ENCODE measurements at regions not wholly inside any gene's neighbourhood (a gene's known extent, or its start where the extent isn't known, plus 50 kb on each side); places are given as distances from the start of the nearest gene placed in this dataset.
A peak's percentile ranks its signal among the peaks of the same experiment; 100 is the strongest.

DNA sequence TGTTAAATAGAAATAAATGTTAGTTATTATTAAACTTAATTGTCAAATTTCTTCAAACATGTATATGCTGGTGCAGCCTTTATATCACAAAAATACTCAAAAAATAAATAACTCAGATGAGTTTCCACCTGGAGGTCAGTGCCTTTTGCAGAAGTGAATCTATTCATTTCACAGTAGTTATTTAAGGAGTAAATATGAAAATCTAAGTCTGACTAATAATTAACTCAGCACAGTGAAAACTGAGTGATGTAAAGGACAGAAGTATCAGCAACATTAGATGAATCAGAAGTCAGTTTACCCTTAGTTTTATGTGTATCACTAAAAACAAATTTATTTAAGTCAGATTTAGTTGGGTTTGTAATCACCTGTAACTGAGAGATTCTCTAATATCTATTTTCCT lies 2135.4 kb downstream of the MRPL39 start:
- no peaks in the 10 kb centered on the region for H3K9me2 ChIP-seq (replicated peaks; ENCODE audit: insufficient read depth, low read length)
- H3K79me2 ChIP-seq (ENCODE audit: low read length): no peaks in the 10 kb centered on the region
- H3K4me3 ChIP-seq (ENCODE audit: low read length): no peak overlapping the region
- H2AFZ ChIP-seq (ENCODE audit: low read length): no peak overlapping the region
- no peak overlapping the region for H3K9ac ChIP-seq (ENCODE audit: low read length)
- no peaks in the 10 kb centered on the region for H4K20me1 ChIP-seq (ENCODE audit: insufficient read depth, low read length)
- no peaks in the 10 kb centered on the region for H3K27me3 ChIP-seq (replicated peaks; ENCODE audit: insufficient read depth, low read length)
- no peak for TF ChIP-seq EZH2 (optimal IDR thresholded peaks at IDR 0.05; ENCODE audit: low read depth, low read length)
- TF ChIP-seq, protein P1, sequence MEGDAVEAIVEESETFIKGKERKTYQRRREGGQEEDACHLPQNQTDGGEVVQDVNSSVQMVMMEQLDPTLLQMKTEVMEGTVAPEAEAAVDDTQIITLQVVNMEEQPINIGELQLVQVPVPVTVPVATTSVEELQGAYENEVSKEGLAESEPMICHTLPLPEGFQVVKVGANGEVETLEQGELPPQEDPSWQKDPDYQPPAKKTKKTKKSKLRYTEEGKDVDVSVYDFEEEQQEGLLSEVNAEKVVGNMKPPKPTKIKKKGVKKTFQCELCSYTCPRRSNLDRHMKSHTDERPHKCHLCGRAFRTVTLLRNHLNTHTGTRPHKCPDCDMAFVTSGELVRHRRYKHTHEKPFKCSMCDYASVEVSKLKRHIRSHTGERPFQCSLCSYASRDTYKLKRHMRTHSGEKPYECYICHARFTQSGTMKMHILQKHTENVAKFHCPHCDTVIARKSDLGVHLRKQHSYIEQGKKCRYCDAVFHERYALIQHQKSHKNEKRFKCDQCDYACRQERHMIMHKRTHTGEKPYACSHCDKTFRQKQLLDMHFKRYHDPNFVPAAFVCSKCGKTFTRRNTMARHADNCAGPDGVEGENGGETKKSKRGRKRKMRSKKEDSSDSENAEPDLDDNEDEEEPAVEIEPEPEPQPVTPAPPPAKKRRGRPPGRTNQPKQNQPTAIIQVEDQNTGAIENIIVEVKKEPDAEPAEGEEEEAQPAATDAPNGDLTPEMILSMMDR (IDR thresholded peaks at IDR 0.05; ENCODE audit: low read length): no peak
- no peak for TF ChIP-seq EZH2phosphoT487 (IDR thresholded peaks at IDR 0.05; ENCODE audit: low read length)
- H3K36me3 ChIP-seq (replicated peaks; ENCODE audit: insufficient read depth, low read length): no peaks in the 10 kb centered on the region
- DNase-seq: no peak
- no peaks in the 10 kb centered on the region for H3K4me1 ChIP-seq (ENCODE audit: low read length)
- H3K9me3 ChIP-seq (replicated peaks; ENCODE audit: insufficient read depth, low read length): no peaks in the 10 kb centered on the region
- H3K4me2 ChIP-seq (ENCODE audit: low read depth, low read length): no peak overlapping the region
- no peaks in the 10 kb centered on the region for H3F3A ChIP-seq (ENCODE audit: insufficient read depth, low read length)
- H3K27ac ChIP-seq (ENCODE audit: low read length): no peak overlapping the region

DNA sequence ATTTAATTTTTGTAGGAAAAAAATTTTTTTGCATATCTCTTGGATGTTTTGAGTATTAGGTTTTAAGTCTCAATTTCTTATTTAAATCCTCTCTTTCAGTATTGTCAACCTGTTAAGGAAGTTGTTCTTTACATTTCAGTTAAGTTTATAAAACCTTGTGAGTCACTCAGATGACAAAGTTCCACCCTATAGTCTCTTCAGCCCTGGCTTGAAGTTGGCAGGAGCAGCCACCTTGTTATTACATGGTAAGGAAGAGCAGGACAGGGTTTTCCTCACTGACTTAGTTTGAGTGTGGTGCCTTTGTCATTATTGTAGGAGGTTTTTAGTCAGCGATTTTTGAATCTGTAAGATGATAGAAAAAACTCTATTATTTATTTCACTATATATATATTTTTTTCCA lies 2143.9 kb downstream of the MRPL39 start:
- no peaks in the 10 kb centered on the region for H3K36me3 ChIP-seq (replicated peaks; ENCODE audit: insufficient read depth, low read length)
- no peak for DNase-seq
- H3F3A ChIP-seq (ENCODE audit: insufficient read depth, low read length): no peaks in the 10 kb centered on the region
- no peaks in the 10 kb centered on the region for H3K9me2 ChIP-seq (replicated peaks; ENCODE audit: insufficient read depth, low read length)
- H3K27me3 ChIP-seq (replicated peaks; ENCODE audit: insufficient read depth, low read length): no peaks in the 10 kb centered on the region
- H3K9ac ChIP-seq (ENCODE audit: low read length): no peak overlapping the region
- no peak overlapping the region for H3K4me3 ChIP-seq (ENCODE audit: low read length)
- H3K79me2 ChIP-seq (ENCODE audit: low read length): no peaks in the 10 kb centered on the region
- TF ChIP-seq, protein P1 (IDR thresholded peaks at IDR 0.05; ENCODE audit: low read length): no peak
- TF ChIP-seq EZH2phosphoT487 (IDR thresholded peaks at IDR 0.05; ENCODE audit: low read length): no peak
- no peak for TF ChIP-seq EZH2 (optimal IDR thresholded peaks at IDR 0.05; ENCODE audit: low read depth, low read length)
- no peaks in the 10 kb centered on the region for H3K4me1 ChIP-seq (ENCODE audit: low read length)
- H3K27ac ChIP-seq (ENCODE audit: low read length): no peak overlapping the region
- H2AFZ ChIP-seq (ENCODE audit: low read length): no peak overlapping the region
- H3K9me3 ChIP-seq (replicated peaks; ENCODE audit: insufficient read depth, low read length): no peaks in the 10 kb centered on the region
- no peak overlapping the region for H3K4me2 ChIP-seq (ENCODE audit: low read depth, low read length)
- no peaks in the 10 kb centered on the region for H4K20me1 ChIP-seq (ENCODE audit: insufficient read depth, low read length)

DNA sequence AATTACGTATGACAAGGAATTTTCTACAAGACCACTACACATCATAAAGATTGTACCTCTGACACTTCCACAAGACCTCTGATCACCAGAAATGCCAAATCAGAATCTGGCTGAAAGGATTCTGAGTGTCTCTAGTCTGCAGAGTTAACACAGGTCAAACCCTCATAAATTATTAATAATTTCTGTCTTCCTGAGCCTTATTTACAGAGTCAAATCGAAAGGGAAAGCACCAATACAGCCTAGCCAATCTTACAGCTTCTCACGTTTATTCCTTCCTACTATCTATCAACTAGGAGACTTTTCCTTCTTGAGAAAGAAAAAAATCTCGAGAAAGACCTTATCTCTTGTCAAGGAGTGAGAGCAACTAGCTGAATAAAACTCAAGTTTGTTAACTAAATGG lies 2151.6 kb downstream of the MRPL39 start:
- Histone ChIP-seq H3K4me1 (ENCODE audit: low read length) (no peaks in the 10 kb centered on the region), H3F3A (ENCODE audit: insufficient read depth, low read length) (no peaks in the 10 kb centered on the region), H3K36me3 (replicated peaks; ENCODE audit: insufficient read depth, low read length) (no peaks in the 10 kb centered on the region), H3K4me2 (ENCODE audit: low read depth, low read length) (peak overlapping the region; percentile 32), H3K79me2 (ENCODE audit: low read length) (no peaks in the 10 kb centered on the region), H3K9ac (ENCODE audit: low read length) (no peak overlapping the region), H3K27ac (ENCODE audit: low read length) (no peak overlapping the region), H3K9me2 (replicated peaks; ENCODE audit: insufficient read depth, low read length) (no peaks in the 10 kb centered on the region), H3K27me3 (replicated peaks; ENCODE audit: insufficient read depth, low read length) (no peaks in the 10 kb centered on the region), H3K9me3 (replicated peaks; ENCODE audit: insufficient read depth, low read length) (no peaks in the 10 kb centered on the region), H4K20me1 (ENCODE audit: insufficient read depth, low read length) (no peaks in the 10 kb centered on the region), H2AFZ (ENCODE audit: low read length) (0 out of 2 replicates have a peak overlapping the region, but pooled peaks have one; percentile 18), H3K4me3 (ENCODE audit: low read length) (no peak overlapping the region)
- TF ChIP-seq, protein P1 (IDR thresholded peaks at IDR 0.05; ENCODE audit: low read length): no peak
- TF ChIP-seq EZH2 (optimal IDR thresholded peaks at IDR 0.05; ENCODE audit: low read depth, low read length) (no peak), EZH2phosphoT487 (IDR thresholded peaks at IDR 0.05; ENCODE audit: low read length) (no peak)
- peak; percentile 11 for DNase-seq
